ENCODE measurements at regions not wholly inside any gene's neighbourhood (a gene's known extent, or its start where the extent isn't known, plus 50 kb on each side); places are given as distances from the start of the nearest gene placed in this dataset.

DNA sequence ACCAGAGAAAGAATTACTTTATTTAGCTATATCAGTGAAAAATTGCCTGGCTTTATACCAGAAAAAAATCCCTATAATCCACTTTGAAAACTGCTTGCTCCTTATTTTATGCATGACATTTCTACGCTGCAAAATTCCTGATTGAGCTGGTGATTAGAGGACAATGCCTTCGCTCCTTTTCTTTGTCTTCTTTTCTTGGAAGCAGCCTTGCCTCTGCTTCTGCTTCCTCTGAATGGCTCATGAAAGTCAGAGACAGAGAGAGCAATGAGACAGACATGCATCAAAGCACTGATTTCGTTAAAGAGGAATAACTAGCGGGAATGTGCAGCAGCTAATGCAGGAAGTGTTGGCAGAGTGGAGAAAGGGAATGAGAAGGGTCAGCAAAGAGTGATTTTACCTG lies 294.3 kb upstream of the IGFBP7 start:
- no peak for TF ChIP-seq CTCF (IDR thresholded peaks at IDR 0.05)
- TF ChIP-seq POLR2A (IDR thresholded peaks at IDR 0.05) = no peak
- no peak for TF ChIP-seq EP300 (IDR thresholded peaks at IDR 0.05)
